Suprapubic skin (tissue), 4 donors: ENCODE measurements at regions not wholly inside any gene's neighbourhood (a gene's known extent, or its start where the extent isn't known, plus 50 kb on each side); places are given as distances from the start of the nearest gene placed in this dataset.
A peak's percentile ranks its signal among the peaks of the same experiment; 100 is the strongest.

Source experiments
- DNase-seq, 2 donors: peaks; one replicate each; pipeline ENCODE4 v3.0.0-alpha.2; 2019; ENCODE audit warnings: low spot score in 2 of 2
- H3K27ac ChIP-seq: fragments of 200-600 bp; sonication (generic); one replicate; pipeline ENCODE4 v1.5.1; 2019
- H3K27me3 ChIP-seq: fragments of 200-600 bp; sonication (generic); one replicate; pipeline ENCODE4 v1.5.1; 2019
- H3K36me3 ChIP-seq: fragments of 200-600 bp; sonication (generic); one replicate; pipeline ENCODE4 v1.5.1; 2019
- H3K4me1 ChIP-seq: fragments of 200-600 bp; sonication (generic); one replicate; pipeline ENCODE4 v1.5.1; 2019
- H3K4me3 ChIP-seq: fragments of 200-600 bp; sonication (generic); one replicate; pipeline ENCODE4 v1.5.1; 2019; ENCODE audit warnings: mild to moderate bottlenecking
- H3K9me3 ChIP-seq: fragments of 200-600 bp; sonication (generic); one replicate; pipeline ENCODE4 v1.5.1; 2019
- CTCF ChIP-seq, 2 donors: fragments of 200-600 bp in 1 of 2; fragments of 450-650 bp in 1 of 2; sonication (generic) in 1 of 2; IDR thresholded peaks; one replicate each; pipeline ENCODE4 v1.5.1; 2016 to 2019; ENCODE audit warnings: antibody characterized with exemption in 2 of 2, mild to moderate bottlenecking in 1 of 2, moderate library complexity in 1 of 2
- EP300 ChIP-seq: sonication (generic); formaldehyde crosslinking; IDR thresholded peaks from one replicate; pipeline ENCODE4 v1.6.1; 2017; ENCODE audit warnings: antibody characterized with exemption
- POLR2A ChIP-seq, 2 donors: fragments of 450-650 bp; IDR thresholded peaks; one replicate each; pipeline ENCODE4 v1.6.1; 2017; ENCODE audit warnings: antibody characterized with exemption in 2 of 2, mild to moderate bottlenecking in 2 of 2, moderate library complexity in 2 of 2
- POLR2AphosphoS5 ChIP-seq, 3 donors: sonication (generic); formaldehyde crosslinking; IDR thresholded peaks; one replicate each; pipeline ENCODE4 v1.6.1; 2017; ENCODE audit warnings: antibody characterized with exemption in 3 of 3
- WGBS: methylation state at CpG from one replicate; pipeline ENCODE4 v1.1.5; 2018; 5-methylcytosine and 5-hydroxymethylcytosine counted together

- no peak for DNase-seq
- WGBS: 73% methylated on average over 2 of the region's 2 CpGs
- Histone ChIP-seq H3K4me3 (no peak overlapping the region), H3K27ac (no peak overlapping the region), H3K4me1 (peaks cover 20% of the 10 kb centered on the region), H3K36me3 (no peaks in the 10 kb centered on the region), H3K27me3 (no peaks in the 10 kb centered on the region), H3K9me3 (no peaks in the 10 kb centered on the region)
- no peak for TF ChIP-seq POLR2AphosphoS5 (IDR thresholded peaks at IDR 0.05)
Measured at GRCh38 chr9:86771420-86771819, 175.9 kb downstream of the GAS1 start.

- Histone ChIP-seq H3K4me1 (peaks cover 25% of the 10 kb centered on the region), H3K36me3 (no peaks in the 10 kb centered on the region), H3K4me3 (no peak overlapping the region), H3K27ac (no peak overlapping the region), H3K27me3 (no peaks in the 10 kb centered on the region), H3K9me3 (no peaks in the 10 kb centered on the region)
- DNase-seq: no peak
- TF ChIP-seq EP300 (no peak), CTCF (IDR thresholded peaks at IDR 0.05) (no peak), POLR2AphosphoS5 (IDR thresholded peaks at IDR 0.05) (no peak), POLR2A (IDR thresholded peaks at IDR 0.05) (no peak)
- 93% methylated on average over 2 of the region's 2 CpGs for WGBS
Measured at GRCh38 chr9:86768709-86769108, 178.6 kb downstream of the GAS1 start.

GRCh38 chr9:86768020-86768419 is 179.3 kb downstream of the GAS1 start:
- no peak for DNase-seq
- Histone ChIP-seq H3K4me1 (peaks cover 27% of the 10 kb centered on the region), H3K36me3 (no peaks in the 10 kb centered on the region), H3K9me3 (no peaks in the 10 kb centered on the region), H3K4me3 (no peak overlapping the region), H3K27ac (no peak overlapping the region), H3K27me3 (no peaks in the 10 kb centered on the region)
- 92% methylated on average over 2 of the region's 2 CpGs for WGBS
- TF ChIP-seq CTCF (IDR thresholded peaks at IDR 0.05) (no peak), EP300 (no peak), POLR2AphosphoS5 (IDR thresholded peaks at IDR 0.05) (no peak), POLR2A (IDR thresholded peaks at IDR 0.05) (no peak)

GRCh38 chr9:86767373-86767772 is 179.9 kb downstream of the GAS1 start:
- Histone ChIP-seq H3K27ac (peak overlapping the region; percentile 4), H3K4me3 (no peak overlapping the region), H3K36me3 (no peaks in the 10 kb centered on the region), H3K27me3 (no peaks in the 10 kb centered on the region), H3K9me3 (no peaks in the 10 kb centered on the region), H3K4me1 (peaks cover 27% of the 10 kb centered on the region)
- TF ChIP-seq POLR2A (IDR thresholded peaks at IDR 0.05) (no peak), CTCF (IDR thresholded peaks at IDR 0.05) (no peak), EP300 (no peak), POLR2AphosphoS5 (IDR thresholded peaks at IDR 0.05) (no peak)
- WGBS: 58% methylated on average over 4 of the region's 4 CpGs
- DNase-seq: no peak

GRCh38 chr9:86766912-86767311 is 180.4 kb downstream of the GAS1 start:
- H3K4me1 ChIP-seq: peaks cover 25% of the 10 kb centered on the region
- H3K4me3 ChIP-seq: no peak overlapping the region
- no peaks in the 10 kb centered on the region for H3K9me3 ChIP-seq
- no peaks in the 10 kb centered on the region for H3K27me3 ChIP-seq
- TF ChIP-seq POLR2AphosphoS5 (IDR thresholded peaks at IDR 0.05): peak in 1 of 3 donors; percentile 12
- no peak for TF ChIP-seq POLR2A (IDR thresholded peaks at IDR 0.05)
- no peak for TF ChIP-seq EP300
- H3K36me3 ChIP-seq: no peaks in the 10 kb centered on the region
- DNase-seq: no peak
- WGBS: 57% methylated on average over 7 of the region's 7 CpGs
- no peak overlapping the region for H3K27ac ChIP-seq

- over 99% methylated on average over 6 of the region's 6 CpGs for WGBS
- peaks cover 22% of the 10 kb centered on the region for H3K4me1 ChIP-seq
- H3K4me3 ChIP-seq: no peak overlapping the region
- H3K9me3 ChIP-seq: no peaks in the 10 kb centered on the region
- TF ChIP-seq EP300 (no peak), CTCF (IDR thresholded peaks at IDR 0.05) (no peak), POLR2AphosphoS5 (IDR thresholded peaks at IDR 0.05) (no peak), POLR2A (IDR thresholded peaks at IDR 0.05) (no peak)
- no peak overlapping the region for H3K27ac ChIP-seq
- DNase-seq: no peak
- H3K27me3 ChIP-seq: no peaks in the 10 kb centered on the region
- no peaks in the 10 kb centered on the region for H3K36me3 ChIP-seq
Measured at GRCh38 chr9:86766511-86766910, 180.8 kb downstream of the GAS1 start.
